Activated CD4-positive, alpha-beta T cell treated with anti-CD3 and anti-CD28 coated beads, Interleukin-10, Interleukin-2, amounts not matched to agents 100 ng/mL and 50 ng/mL, durations not matched to agents 16 hours and 8 hours (primary cell): ENCODE measurements at regions not wholly inside any gene's neighbourhood (a gene's known extent, or its start where the extent isn't known, plus 50 kb on each side); places are given as distances from the start of the nearest gene placed in this dataset.
A peak's percentile ranks its signal among the peaks of the same experiment; 100 is the strongest.

Experiments used
- DNase-seq: peaks from one replicate; pipeline ENCODE4 v3.0.0-alpha.2; 2020

DNA sequence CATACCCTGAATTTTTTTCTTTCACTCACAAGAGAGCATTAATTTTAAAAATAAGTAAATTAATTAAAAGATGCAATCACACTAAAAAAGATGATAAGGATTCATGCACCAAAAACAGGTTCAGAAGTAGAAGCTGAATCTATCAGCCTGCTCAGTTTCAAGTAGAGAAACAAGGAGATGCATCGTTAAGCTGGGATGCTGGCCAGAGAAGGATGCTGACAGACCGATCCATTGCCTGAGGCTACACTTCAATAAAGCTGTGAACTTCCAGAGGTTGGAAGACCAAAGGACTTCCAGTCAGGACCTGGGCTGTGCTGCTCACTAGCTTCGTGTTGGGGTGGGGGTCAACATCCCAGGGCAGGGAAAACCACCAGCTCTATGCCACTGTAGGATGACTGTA, 457.7 kb downstream of the EFNA5 start:
- no peak for DNase-seq

GRCh38 chr5:107211630-107212029, 459.1 kb downstream of the EFNA5 start:
- DNase-seq: no peak

- DNase-seq: no peak
Measured at GRCh38 chr5:107208867-107209266, 461.9 kb downstream of the EFNA5 start.

DNA sequence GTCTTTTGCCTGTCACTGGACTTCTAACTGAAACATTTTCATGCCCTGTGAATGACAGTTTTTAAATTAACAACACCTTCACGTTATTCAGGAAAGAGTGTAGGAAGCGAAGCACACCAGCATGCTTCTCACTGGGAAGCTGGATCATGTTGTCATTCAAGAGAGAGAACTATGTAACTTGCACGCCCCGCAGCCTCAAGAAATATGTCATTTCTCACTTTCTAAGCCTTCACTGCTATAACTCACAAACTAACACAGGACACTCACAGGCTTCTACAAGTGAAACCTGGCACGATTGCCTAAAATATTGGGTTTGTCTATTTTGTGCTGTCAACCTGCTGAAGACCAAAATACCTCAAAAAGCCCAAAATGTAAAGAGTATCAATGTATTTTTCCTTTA, 466.3 kb downstream of the EFNA5 start:
- DNase-seq: no peak

DNA sequence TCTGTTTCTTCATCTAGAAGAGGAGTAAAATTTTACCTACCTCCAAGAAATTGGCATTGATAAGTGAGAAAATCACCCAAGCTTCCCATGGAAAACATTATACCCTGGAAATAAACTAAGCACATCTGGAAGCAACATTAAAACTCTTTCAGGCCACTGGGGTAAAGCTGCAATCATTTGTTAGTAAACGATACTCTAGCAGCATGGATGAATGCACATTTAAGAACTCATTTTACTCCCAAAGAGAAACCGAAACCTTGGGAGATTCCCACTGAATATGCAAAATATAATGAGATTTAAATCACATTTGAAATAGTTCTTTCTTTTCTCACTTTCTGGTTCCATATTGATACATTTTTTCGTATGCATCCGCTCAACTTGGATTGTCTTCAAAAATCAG, 467.5 kb downstream of the EFNA5 start:
- DNase-seq: no peak

- no peak for DNase-seq
Measured at GRCh38 chr5:107199756-107200155, 471.0 kb downstream of the EFNA5 start.

DNA sequence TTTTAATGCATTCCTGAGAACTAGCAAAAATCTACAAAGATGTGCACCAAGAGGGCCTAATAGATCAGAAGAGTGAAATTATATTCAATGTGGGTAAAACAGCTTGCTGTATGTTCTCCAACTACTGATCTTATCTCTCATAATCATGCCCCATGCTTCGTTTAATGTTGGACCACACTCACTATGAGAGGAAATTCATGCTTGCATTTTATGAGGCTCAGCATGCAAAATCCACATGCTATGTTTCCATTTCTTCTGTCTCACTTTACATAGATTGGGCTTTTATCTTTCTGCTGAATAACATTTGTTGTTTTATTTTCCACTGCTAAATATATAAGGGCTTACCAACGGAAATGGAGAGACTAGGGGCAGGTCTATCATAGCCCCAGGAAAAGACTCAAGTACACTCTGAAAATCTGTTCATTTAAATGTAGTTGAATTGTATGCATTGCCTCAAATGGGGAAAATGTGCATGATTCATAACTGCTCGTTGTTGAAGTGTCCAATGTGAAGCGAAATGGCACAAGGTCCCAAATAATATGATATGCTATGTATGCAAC, 474.2 kb downstream of the EFNA5 start:
- no peak for DNase-seq

DNA sequence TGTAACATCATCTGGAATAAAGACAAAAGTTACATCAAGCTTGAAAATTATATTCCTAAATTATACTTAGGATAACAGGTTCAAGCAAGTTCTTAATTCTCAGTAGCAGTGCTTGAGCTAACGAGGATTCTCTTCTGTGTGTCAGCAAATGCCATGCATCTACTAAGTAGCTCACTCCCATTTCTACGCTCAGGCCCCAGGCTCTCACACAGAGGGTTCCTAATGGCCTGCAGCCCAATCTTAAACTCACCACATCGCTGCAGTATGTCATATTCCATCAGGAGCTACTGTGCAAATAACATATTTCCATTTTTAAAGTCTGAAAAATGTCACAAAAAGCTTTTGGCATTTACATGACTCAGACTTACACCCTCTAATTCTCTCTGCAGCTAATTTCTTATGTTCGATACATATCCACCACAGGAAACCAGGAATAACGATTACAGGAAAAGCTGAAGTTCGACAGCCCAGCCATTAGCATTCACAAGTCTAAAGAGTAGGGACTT, 474.8 kb downstream of the EFNA5 start:
- no peak for DNase-seq

- no peak for DNase-seq
Measured at GRCh38 chr5:107184871-107185270, 485.9 kb downstream of the EFNA5 start.

DNA sequence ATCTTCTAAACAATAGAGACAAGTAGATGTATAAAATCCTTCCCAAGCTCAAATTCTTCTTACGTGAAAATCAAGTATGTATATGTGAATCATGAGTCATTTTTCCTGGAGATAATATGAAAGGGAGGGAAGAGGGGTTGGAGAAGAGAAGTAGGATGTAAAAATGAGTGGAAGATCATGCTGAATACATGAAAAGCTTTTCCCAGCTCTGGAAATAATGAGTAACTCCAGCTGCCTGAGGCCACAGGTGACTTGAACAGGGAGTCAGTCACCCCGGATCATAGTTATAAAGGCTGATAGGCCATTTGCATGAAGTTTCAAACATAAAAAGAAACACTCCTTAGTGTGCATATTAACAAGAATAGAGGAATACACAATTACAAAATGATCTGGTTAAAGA, 486.7 kb downstream of the EFNA5 start:
- no peak for DNase-seq

GRCh38 chr5:107170620-107171019, 500.1 kb downstream of the EFNA5 start:
- DNase-seq: no peak

- DNase-seq: no peak
Measured at GRCh38 chr5:107169867-107170266, 500.9 kb downstream of the EFNA5 start.

DNA sequence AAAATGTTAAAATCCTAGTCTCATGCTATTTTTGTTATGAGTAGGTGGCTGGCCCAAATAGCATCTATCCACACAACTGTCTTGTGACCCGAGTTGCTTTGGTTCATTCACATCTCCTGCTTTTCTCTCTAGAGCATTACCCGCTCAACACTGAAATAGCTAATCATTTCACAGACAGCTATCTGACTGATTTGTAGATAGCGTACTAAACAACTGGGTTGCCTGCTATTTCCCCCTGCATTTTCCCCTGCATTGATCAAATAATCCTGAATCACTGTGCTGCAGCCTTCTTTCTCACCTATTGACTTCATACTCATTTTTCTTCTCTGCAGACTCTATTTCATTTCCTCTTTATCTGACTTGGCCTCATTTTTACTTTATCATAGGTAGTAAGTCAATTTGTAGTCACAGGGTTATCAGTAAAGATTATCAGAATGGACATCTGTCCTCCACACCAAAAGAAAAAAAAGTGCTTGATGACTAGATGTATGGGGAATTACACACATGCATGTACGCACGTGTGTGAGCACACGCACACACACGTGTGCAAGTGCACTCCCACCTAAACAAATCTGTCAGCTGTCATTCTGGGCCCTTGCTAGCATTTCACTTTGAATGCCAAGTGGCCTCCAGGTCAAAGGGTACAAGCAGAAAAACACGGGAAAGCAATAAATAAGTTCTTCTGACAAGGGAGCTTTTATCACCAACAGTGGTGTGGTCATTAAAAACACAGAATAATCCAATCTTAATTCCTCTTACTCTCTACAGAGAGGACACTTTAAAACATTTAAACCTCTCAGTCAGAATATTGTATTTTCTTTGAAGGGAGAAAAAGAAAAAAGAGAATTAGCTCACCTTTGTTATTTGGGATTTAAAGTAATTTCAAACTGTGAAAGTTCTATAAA, 501.6 kb downstream of the EFNA5 start:
- no peak for DNase-seq

- DNase-seq: no peak
Measured at GRCh38 chr5:107168086-107168485, 502.7 kb downstream of the EFNA5 start.

DNA sequence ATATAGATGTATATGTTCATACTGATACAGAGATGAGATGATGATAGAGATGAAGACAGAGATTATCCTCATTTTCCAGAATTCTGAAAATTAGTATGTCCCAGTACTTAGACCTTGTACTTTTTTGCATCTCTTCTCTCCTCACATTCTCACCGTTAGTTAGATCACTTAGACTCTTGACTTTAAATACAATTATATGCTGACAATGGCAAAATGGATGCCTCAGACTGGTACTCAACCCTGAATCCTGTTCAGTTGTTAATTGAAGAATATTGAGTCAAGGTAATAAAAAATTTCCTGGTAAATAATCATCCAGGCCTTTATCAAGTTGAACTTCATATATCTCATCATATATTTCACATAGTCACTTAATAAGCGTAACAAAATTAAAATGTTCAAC, 505.4 kb downstream of the EFNA5 start:
- DNase-seq: no peak

GRCh38 chr5:107157809-107158208, 512.9 kb downstream of the EFNA5 start:
- no peak for DNase-seq

DNA sequence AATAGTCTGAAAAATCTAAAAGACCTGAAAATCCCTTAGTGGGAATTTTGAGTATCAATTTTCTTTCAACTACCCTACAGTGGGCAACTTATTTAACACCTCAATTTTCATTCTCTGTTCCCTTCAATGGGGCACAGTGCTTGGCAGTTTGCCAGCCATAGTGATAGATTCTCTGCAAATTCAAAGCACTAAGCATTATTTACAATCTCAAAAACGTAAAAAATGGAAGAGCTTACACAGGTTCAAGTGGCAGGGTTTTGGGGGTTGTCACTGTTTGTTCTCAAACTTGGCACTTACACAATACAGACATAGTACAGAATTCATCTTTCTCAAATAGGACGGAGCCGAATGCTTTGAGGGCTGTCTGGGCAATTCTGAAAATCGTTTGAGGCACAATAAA, 515.0 kb downstream of the EFNA5 start:
- no peak for DNase-seq

DNA sequence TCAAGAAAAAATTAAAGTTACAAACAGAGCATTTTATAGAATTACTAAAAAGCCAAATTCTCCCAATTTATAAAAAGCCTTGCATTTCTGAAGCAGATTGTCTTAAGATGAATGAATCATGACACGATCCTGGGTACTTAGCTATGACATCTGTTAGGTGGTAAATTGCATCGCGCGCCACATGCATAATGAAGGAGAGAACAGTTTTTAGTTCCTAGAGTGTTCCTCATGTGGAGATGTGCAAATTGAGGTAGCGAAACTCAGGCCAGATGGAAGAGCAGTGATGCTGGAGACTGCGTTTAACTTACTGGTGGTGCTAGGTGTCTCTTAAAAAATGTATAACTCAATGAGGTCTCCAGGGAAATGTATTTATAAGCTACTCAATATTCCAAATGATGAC, 516.1 kb downstream of the EFNA5 start:
- DNase-seq: no peak

GRCh38 chr5:107153283-107153682, 517.5 kb downstream of the EFNA5 start:
- no peak for DNase-seq

DNA sequence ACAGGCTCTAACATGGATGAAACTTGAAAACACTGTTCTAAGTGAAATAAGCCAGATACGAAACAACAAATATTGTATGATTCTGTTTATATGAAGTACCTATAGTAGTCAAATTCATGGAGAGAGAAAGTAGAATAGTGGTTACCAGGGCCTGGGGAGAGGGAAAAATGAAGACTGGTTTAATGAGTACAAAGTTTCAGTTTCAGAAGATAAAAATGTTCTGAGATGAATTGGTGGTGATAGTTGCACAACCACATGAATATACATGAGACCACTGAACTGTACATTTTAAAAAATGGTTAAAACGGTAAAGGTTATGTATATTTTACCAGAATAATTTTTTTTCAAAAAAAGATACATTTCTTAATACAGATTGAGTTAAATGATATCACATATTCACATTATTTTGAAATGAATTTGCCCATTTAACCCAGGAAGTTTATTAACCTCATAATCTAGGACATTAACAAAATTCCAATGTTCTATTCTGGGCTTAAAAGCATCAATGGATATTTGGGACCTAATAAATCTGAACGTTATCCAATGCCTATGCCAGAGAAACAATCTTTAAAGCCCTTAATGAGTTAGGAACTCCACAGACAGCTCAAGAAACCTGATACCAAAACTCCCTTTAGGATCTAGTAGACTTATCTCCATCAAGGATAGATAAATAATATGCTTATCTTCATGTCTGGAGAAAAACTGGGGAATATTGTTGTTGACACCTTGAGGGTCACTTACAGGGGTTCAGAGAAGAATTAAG, 521.3 kb downstream of the EFNA5 start:
- DNase-seq: peak; percentile 15

DNA sequence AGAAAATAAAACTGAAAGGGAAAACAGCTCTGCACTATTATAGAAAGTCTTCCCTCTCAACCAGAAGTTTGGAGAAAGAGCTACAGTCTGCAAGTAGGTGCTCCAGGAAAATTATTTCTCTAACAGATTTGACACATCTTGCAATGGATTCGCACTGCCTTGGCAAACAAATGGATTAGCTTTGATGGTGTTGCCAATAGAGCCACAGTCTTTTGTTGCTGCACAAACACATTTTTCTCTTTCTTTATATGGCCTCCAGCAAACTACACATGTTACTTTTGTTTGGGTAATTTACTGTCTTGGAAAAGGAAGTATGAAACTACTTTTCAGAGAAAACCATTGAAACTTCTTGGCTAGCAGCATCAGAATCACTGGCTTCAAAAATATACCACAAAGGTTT, 523.1 kb downstream of the EFNA5 start:
- no peak for DNase-seq

DNA sequence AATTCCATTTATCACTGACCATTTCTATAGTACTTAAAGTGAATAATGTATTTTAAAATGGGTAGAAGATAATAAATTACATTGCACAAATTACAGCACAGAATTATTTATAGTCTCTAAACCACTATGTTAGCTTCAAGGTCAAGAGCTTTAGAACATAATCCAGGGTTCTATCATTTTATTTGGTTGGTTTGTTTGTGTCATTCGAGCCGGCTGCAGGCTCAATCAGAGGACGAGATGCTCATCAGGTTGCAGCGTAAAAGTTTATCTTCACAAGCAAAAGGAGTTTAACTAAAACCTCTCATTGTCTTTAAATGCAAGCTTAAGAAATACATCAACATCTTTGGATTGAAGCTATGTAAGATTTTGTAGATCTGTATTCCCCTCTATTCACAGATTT, 523.8 kb downstream of the EFNA5 start:
- DNase-seq: no peak

DNA sequence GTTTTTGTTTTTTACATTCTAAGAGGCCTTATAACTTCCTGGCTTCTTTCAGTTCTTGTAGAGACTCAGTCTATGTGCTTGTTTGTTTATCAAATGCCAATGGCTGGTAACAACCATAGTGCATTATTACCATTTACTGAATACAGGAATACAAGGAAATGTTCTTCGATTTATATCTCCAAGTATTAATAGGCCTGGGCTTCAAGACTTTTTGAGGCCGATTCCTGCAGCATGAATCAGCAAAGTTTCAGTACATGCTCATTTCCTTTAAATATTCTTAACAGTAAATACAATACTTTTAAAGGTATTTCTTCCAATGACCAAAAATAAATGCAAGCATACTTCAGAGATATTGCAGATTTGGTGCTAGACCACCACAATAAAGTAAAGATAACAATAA, 535.3 kb downstream of the EFNA5 start:
- no peak for DNase-seq

- DNase-seq: no peak
Measured at GRCh38 chr5:107134931-107135330, 535.8 kb downstream of the EFNA5 start.
